HL-60 (cell line): ENCODE measurements at regions not wholly inside any gene's neighbourhood (a gene's known extent, or its start where the extent isn't known, plus 50 kb on each side); places are given as distances from the start of the nearest gene placed in this dataset.

ENCODE experiments used
- POLR2AphosphoS5 ChIP-seq: IDR thresholded peaks from 2 replicates; pipeline ENCODE4 v1.6.1; 2012; ENCODE audit warnings: low read depth
- TF ChIP-seq, protein P1 (sequence below): IDR thresholded peaks from one replicate; pipeline ENCODE4 v1.5.1; 2011; ENCODE audit warnings: low read length, control low read depth, inconsistent platforms; ENCODE audit not compliant: insufficient read depth

DNA sequence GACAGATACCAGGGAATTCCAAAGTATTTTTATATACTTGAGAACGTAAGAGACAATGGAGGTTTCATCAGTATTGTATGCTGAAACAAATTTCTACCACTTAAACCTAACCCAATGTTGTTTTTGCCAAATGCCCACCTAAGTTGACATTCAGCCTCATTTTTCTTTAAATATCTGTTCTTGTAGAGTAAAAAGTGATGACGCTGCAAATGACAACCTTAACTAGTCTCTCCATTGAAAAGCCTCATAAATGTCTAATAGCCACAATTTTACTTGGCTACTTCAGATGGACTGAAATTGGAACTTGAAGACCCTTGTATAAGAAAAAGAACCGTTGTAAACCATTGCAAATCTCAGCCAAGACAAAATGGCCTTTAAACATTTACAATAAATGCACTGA lies 176.9 kb downstream of the CRPPA start:
- no peak for TF ChIP-seq POLR2AphosphoS5
- TF ChIP-seq, protein P1, sequence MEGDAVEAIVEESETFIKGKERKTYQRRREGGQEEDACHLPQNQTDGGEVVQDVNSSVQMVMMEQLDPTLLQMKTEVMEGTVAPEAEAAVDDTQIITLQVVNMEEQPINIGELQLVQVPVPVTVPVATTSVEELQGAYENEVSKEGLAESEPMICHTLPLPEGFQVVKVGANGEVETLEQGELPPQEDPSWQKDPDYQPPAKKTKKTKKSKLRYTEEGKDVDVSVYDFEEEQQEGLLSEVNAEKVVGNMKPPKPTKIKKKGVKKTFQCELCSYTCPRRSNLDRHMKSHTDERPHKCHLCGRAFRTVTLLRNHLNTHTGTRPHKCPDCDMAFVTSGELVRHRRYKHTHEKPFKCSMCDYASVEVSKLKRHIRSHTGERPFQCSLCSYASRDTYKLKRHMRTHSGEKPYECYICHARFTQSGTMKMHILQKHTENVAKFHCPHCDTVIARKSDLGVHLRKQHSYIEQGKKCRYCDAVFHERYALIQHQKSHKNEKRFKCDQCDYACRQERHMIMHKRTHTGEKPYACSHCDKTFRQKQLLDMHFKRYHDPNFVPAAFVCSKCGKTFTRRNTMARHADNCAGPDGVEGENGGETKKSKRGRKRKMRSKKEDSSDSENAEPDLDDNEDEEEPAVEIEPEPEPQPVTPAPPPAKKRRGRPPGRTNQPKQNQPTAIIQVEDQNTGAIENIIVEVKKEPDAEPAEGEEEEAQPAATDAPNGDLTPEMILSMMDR: no peak
